HEK293 (cell line): ENCODE measurements at regions not wholly inside any gene's neighbourhood (a gene's known extent, or its start where the extent isn't known, plus 50 kb on each side); places are given as distances from the start of the nearest gene placed in this dataset.

Experiments used
- ATF2 ChIP-seq: fragments of 450-650 bp; formaldehyde crosslinking; IDR thresholded peaks from 2 replicates; pipeline ENCODE4 v1.5.1; 2016; ENCODE audit warnings: missing biosample characterization, missing genetic modification characterization, low read depth
- BCL11A ChIP-seq: fragments of 450-650 bp; formaldehyde crosslinking; IDR thresholded peaks from 2 replicates; pipeline ENCODE4 v1.5.1; 2016; ENCODE audit warnings: low read depth, missing biosample characterization, missing genetic modification characterization
- CTCF ChIP-seq: fragments of 450-650 bp; formaldehyde crosslinking; IDR thresholded peaks from 2 replicates; pipeline ENCODE4 v1.5.1; 2016; ENCODE audit warnings: missing biosample characterization, missing genetic modification characterization
- MZF1 ChIP-seq: fragments of 450-650 bp; formaldehyde crosslinking; IDR thresholded peaks from 2 replicates; pipeline ENCODE4 v1.5.1; 2017; ENCODE audit warnings: missing biosample characterization, missing genetic modification characterization, borderline replicate concordance
- SCRT2 ChIP-seq: fragments of 450-650 bp; formaldehyde crosslinking; IDR thresholded peaks from 2 replicates; pipeline ENCODE4 v1.5.1; 2016; ENCODE audit warnings: missing biosample characterization, missing genetic modification characterization
- ZFP37 ChIP-seq: fragments of 450-650 bp; formaldehyde crosslinking; IDR thresholded peaks from 2 replicates; pipeline ENCODE4 v1.5.1; 2016; ENCODE audit warnings: missing biosample characterization, missing genetic modification characterization
- ZNF121 ChIP-seq: fragments of 450-650 bp; formaldehyde crosslinking; IDR thresholded peaks from 2 replicates; pipeline ENCODE4 v1.5.1; 2016; ENCODE audit warnings: missing biosample characterization, missing genetic modification characterization
- ZNF324 ChIP-seq: fragments of 450-650 bp; formaldehyde crosslinking; IDR thresholded peaks from 2 replicates; pipeline ENCODE4 v1.5.1; 2016; ENCODE audit warnings: missing biosample characterization, missing genetic modification characterization
- ZNF335 ChIP-seq: fragments of 450-650 bp; formaldehyde crosslinking; conservative IDR thresholded peaks from 2 replicates; pipeline ENCODE4 v1.5.1; 2016; ENCODE audit warnings: missing biosample characterization, missing genetic modification characterization
- ZNF585B ChIP-seq: fragments of 450-650 bp; formaldehyde crosslinking; IDR thresholded peaks from 2 replicates; pipeline ENCODE4 v1.5.1; 2016; ENCODE audit warnings: missing biosample characterization, missing genetic modification characterization
- ZNF830 ChIP-seq: fragments of 450-650 bp; IDR thresholded peaks from 2 replicates; pipeline ENCODE4 v1.5.0; 2018; ENCODE audit warnings: missing biosample characterization, missing genetic modification characterization, low read depth, mild to moderate bottlenecking, moderate library complexity

- TF ChIP-seq CTCF (tag by site-specific recombination) = no peak
- TF ChIP-seq BCL11A (tag by site-specific recombination) = no peak
- TF ChIP-seq ZFP37 = no peak
- no peak for TF ChIP-seq ZNF335 (tag by site-specific recombination)
- no peak for TF ChIP-seq ZNF585B
- no peak for TF ChIP-seq ZNF324 (tag by site-specific recombination)
- TF ChIP-seq ZNF121 (tag by site-specific recombination) = no peak
- no peak for TF ChIP-seq SCRT2
- no peak for TF ChIP-seq ZNF830
- no peak for TF ChIP-seq MZF1 (tag by site-specific recombination)
- no peak for TF ChIP-seq ATF2 (tag by site-specific recombination)
Measured at GRCh38 chrX:33969105-33969504, 163.0 kb downstream of the FAM47A start.
